H9 (cell line): ENCODE measurements at regions not wholly inside any gene's neighbourhood (a gene's known extent, or its start where the extent isn't known, plus 50 kb on each side); places are given as distances from the start of the nearest gene placed in this dataset.

Experiments
- DNase-seq: peaks from one replicate; pipeline ENCODE4 v3.0.0-alpha.2; 2017
- H2AFZ ChIP-seq: one replicate; pipeline ENCODE4 v1.6.1; 2013; ENCODE audit warnings: mild to moderate bottlenecking, low read length, control low read depth, moderate library complexity
- H2AK5ac ChIP-seq: 2 replicates; pipeline ENCODE4 v1.6.1; 2013; ENCODE audit warnings: low read length, control low read depth, mixed read lengths; ENCODE audit not compliant: insufficient read length
- H2BK120ac ChIP-seq: one replicate; pipeline ENCODE4 v1.6.1; 2013; ENCODE audit warnings: low read depth, mild to moderate bottlenecking, low read length, control low read depth, inconsistent platforms; ENCODE audit not compliant: poor library complexity, severe bottlenecking
- H2BK12ac ChIP-seq: 2 replicates; pipeline ENCODE4 v1.6.1; 2013; ENCODE audit warnings: low read length, control low read depth, mixed read lengths, low read depth; ENCODE audit not compliant: insufficient read length
- H2BK15ac ChIP-seq: 2 replicates; pipeline ENCODE4 v1.6.1; 2013; ENCODE audit warnings: low read depth, low read length, control low read depth
- H2BK20ac ChIP-seq: one replicate; pipeline ENCODE4 v1.6.1; 2013; ENCODE audit warnings: low read depth, mild to moderate bottlenecking, low read length, control low read depth, inconsistent platforms; ENCODE audit not compliant: poor library complexity, severe bottlenecking
- H2BK5ac ChIP-seq: 2 replicates; pipeline ENCODE4 v1.6.1; 2013; ENCODE audit warnings: low read length, control low read depth, mixed read lengths; ENCODE audit not compliant: insufficient read length
- H3K14ac ChIP-seq: 2 replicates; pipeline ENCODE4 v1.6.1; 2013; ENCODE audit warnings: low read length, control low read depth; ENCODE audit not compliant: insufficient read depth
- H3K18ac ChIP-seq: 2 replicates; pipeline ENCODE4 v1.6.1; 2013; ENCODE audit warnings: low read depth, mild to moderate bottlenecking, mixed read lengths, low read length, control low read depth; ENCODE audit not compliant: insufficient read length
- H3K23ac ChIP-seq: 2 replicates; pipeline ENCODE4 v1.6.1; 2013; ENCODE audit warnings: low read length, control low read depth, mixed read lengths, low read depth; ENCODE audit not compliant: insufficient read length
- H3K23me2 ChIP-seq: 2 replicates; pipeline ENCODE4 v1.6.1; 2013; ENCODE audit warnings: low read depth, mild to moderate bottlenecking, mixed read lengths, low read length, control low read depth; ENCODE audit not compliant: insufficient read length, poor library complexity, severe bottlenecking
- H3K27ac ChIP-seq: 2 replicates; pipeline ENCODE4 v1.5.1; 2013; ENCODE audit warnings: low read length, control low read depth, mixed read lengths, low read depth; ENCODE audit not compliant: insufficient read length
- H3K27me3 ChIP-seq: 2 replicates; pipeline ENCODE4 v1.6.1; 2013; ENCODE audit warnings: low read length, control low read depth, inconsistent platforms; ENCODE audit not compliant: insufficient read depth
- H3K4ac ChIP-seq: 2 replicates; pipeline ENCODE4 v1.6.1; 2013; ENCODE audit warnings: low read depth, mild to moderate bottlenecking, control low read depth, inconsistent platforms, low read length, moderate library complexity
- H3K4me1 ChIP-seq: 2 replicates; pipeline ENCODE4 v1.6.1; 2013; ENCODE audit warnings: low read length, control low read depth, inconsistent platforms; ENCODE audit not compliant: insufficient read depth
- H3K4me2 ChIP-seq: 2 replicates; pipeline ENCODE4 v1.6.1; 2013; ENCODE audit warnings: low read length, control low read depth, mixed read lengths; ENCODE audit not compliant: insufficient read length, insufficient read depth
- H3K56ac ChIP-seq: 2 replicates; pipeline ENCODE4 v1.6.1; 2013; ENCODE audit warnings: low read depth, mild to moderate bottlenecking, mixed read lengths, low read length, control low read depth; ENCODE audit not compliant: insufficient read length
- H3K79me1 ChIP-seq: 2 replicates; pipeline ENCODE4 v1.6.1; 2013; ENCODE audit warnings: low read depth, mild to moderate bottlenecking, moderate library complexity, low read length, control low read depth, inconsistent platforms; ENCODE audit not compliant: insufficient read depth, poor library complexity, severe bottlenecking
- H3K79me2 ChIP-seq: 2 replicates; pipeline ENCODE4 v1.6.1; 2013; ENCODE audit warnings: low read length, control low read depth, inconsistent platforms; ENCODE audit not compliant: insufficient read depth
- H3K9ac ChIP-seq: 2 replicates; pipeline ENCODE4 v1.6.1; 2013; ENCODE audit warnings: low read length, control low read depth, mixed read lengths; ENCODE audit not compliant: insufficient read length; ENCODE audit errors: extremely low read depth
- H3K9me3 ChIP-seq: one replicate; pipeline ENCODE4 v1.6.1; 2013; ENCODE audit warnings: low read depth, low read length, inconsistent platforms; ENCODE audit not compliant: control insufficient read depth
- H3T11ph ChIP-seq: one replicate; pipeline ENCODE4 v1.6.1; 2013; ENCODE audit warnings: mild to moderate bottlenecking, low read length, control low read depth, inconsistent platforms
- H4K20me1 ChIP-seq: one replicate; pipeline ENCODE4 v1.6.1; 2013; ENCODE audit not compliant: control insufficient read depth, insufficient read length, insufficient read depth
- H4K5ac ChIP-seq: 2 replicates; pipeline ENCODE4 v1.6.1; 2013; ENCODE audit warnings: low read depth, mild to moderate bottlenecking, mixed read lengths, low read length, control low read depth; ENCODE audit not compliant: insufficient read length
- H4K8ac ChIP-seq: replicated peaks from 2 replicates; pipeline ENCODE4 v1.6.1; 2013; ENCODE audit warnings: low read length, control low read depth, mixed read lengths, low read depth; ENCODE audit not compliant: insufficient read length
- H4K91ac ChIP-seq: 2 replicates; pipeline ENCODE4 v1.6.1; 2013; ENCODE audit warnings: low read depth, mild to moderate bottlenecking, moderate library complexity, mixed read lengths, low read length, control low read depth; ENCODE audit not compliant: insufficient read length
- H3K27ac Mint-ChIP-seq, 3 experiments: 2 replicates in 2 of 3; 3 replicates in 1 of 3; pipeline ENCODE4 v1.8.0; 2020 to 2021; ENCODE audit warnings: mixed read lengths in 3 of 3, mild to moderate bottlenecking in 1 of 3, moderate library complexity in 1 of 3
- H3K27me3 Mint-ChIP-seq: 2 replicates; pipeline ENCODE4 v1.8.0; 2021; ENCODE audit warnings: low read depth, mild to moderate bottlenecking, moderate library complexity, mixed read lengths
- H3K36me3 Mint-ChIP-seq, 3 experiments: 2 replicates in 2 of 3; 3 replicates in 1 of 3; pipeline ENCODE4 v1.8.0; 2020 to 2021; ENCODE audit warnings: low read depth in 3 of 3, mixed read lengths in 3 of 3; ENCODE audit not compliant: insufficient read depth in 1 of 3
- H3K4me1 Mint-ChIP-seq, 2 experiments: 2 replicates each; pipeline ENCODE4 v1.8.0; 2020; ENCODE audit warnings: mixed read lengths in 2 of 2
- H3K4me3 Mint-ChIP-seq, 2 experiments: 2 replicates in 1 of 2; 3 replicates in 1 of 2; pipeline ENCODE4 v1.8.0; 2020 to 2021; ENCODE audit warnings: mild to moderate bottlenecking in 2 of 2, mixed read lengths in 2 of 2, moderate library complexity in 1 of 2
- H3K9me3 Mint-ChIP-seq, 2 experiments: 2 replicates in 1 of 2; 3 replicates in 1 of 2; pipeline ENCODE4 v1.8.0; 2020; ENCODE audit warnings: mild to moderate bottlenecking in 2 of 2, mixed read lengths in 2 of 2, moderate library complexity in 1 of 2
- WGBS: extraction: QIAGEN DNeasy Blood & Tissue Kit; methylation state at CpG from one replicate; pipeline ENCODE4 v1.1.7; 2013; ENCODE audit warnings: missing lambda C conversion rate, low lambda C conversion rate, mixed read lengths; ENCODE audit not compliant: insufficient read length; ENCODE audit errors: extremely low coverage; 5-methylcytosine and 5-hydroxymethylcytosine counted together
- TF ChIP-seq, protein P1 (sequence below): fragments of 200-600 bp; sonication (generic); conservative IDR thresholded peaks from 3 replicates; pipeline ENCODE4 v1.8.0; 2021; ENCODE audit warnings: antibody characterized with exemption, mild to moderate bottlenecking

- H3K36me3 Mint-ChIP-seq, result no peaks in the 10 kb centered on the region
- Histone ChIP-seq H3K27me3 (no peaks in the 10 kb centered on the region), H3K14ac (no peak overlapping the region), H3T11ph (no peak overlapping the region), H3K79me2 (no peaks in the 10 kb centered on the region), H4K91ac (no peak overlapping the region), H2BK5ac (no peak overlapping the region), H3K4me1 (no peaks in the 10 kb centered on the region), H4K20me1 (no peaks in the 10 kb centered on the region), H3K27ac (no peak overlapping the region), H3K4ac (no peak overlapping the region), H3K4me2 (no peak overlapping the region), H3K79me1 (no peaks in the 10 kb centered on the region), H3K18ac (no peak overlapping the region), H2AK5ac (no peak overlapping the region), H4K5ac (no peak overlapping the region), H4K8ac (no peak overlapping the region), H2BK20ac (no peak overlapping the region), H3K9ac (no peak overlapping the region), H3K56ac (no peak overlapping the region), H3K23me2 (no peaks in the 10 kb centered on the region), H3K9me3 (no peaks in the 10 kb centered on the region), H3K23ac (no peak overlapping the region), H2BK120ac (no peak overlapping the region), H2BK12ac (no peak overlapping the region), H2BK15ac (no peak overlapping the region), H2AFZ (no peak overlapping the region)
- no peak overlapping the region for H3K27ac Mint-ChIP-seq
- H3K9me3 Mint-ChIP-seq, result no peaks in the 10 kb centered on the region
- peaks cover 10% of the 10 kb centered on the region for H3K27me3 Mint-ChIP-seq
- TF ChIP-seq, protein P1, sequence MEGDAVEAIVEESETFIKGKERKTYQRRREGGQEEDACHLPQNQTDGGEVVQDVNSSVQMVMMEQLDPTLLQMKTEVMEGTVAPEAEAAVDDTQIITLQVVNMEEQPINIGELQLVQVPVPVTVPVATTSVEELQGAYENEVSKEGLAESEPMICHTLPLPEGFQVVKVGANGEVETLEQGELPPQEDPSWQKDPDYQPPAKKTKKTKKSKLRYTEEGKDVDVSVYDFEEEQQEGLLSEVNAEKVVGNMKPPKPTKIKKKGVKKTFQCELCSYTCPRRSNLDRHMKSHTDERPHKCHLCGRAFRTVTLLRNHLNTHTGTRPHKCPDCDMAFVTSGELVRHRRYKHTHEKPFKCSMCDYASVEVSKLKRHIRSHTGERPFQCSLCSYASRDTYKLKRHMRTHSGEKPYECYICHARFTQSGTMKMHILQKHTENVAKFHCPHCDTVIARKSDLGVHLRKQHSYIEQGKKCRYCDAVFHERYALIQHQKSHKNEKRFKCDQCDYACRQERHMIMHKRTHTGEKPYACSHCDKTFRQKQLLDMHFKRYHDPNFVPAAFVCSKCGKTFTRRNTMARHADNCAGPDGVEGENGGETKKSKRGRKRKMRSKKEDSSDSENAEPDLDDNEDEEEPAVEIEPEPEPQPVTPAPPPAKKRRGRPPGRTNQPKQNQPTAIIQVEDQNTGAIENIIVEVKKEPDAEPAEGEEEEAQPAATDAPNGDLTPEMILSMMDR, result no peak
- no peak for DNase-seq
- WGBS, result no CpG with 5 or more reads among the region's 7 CpGs
- H3K4me3 Mint-ChIP-seq, result no peak overlapping the region
- H3K4me1 Mint-ChIP-seq, result peaks cover 12 to 17% of the 10 kb centered on the region in 2 experiments
Measured at GRCh38 chr6:3631877-3632276, 119.6 kb downstream of the PXDC1 start.
